ENCODE measurements at regions not wholly inside any gene's neighbourhood (a gene's known extent, or its start where the extent isn't known, plus 50 kb on each side); places are given as distances from the start of the nearest gene placed in this dataset.
"Not testable (repeated sequence)": the region's sequence is repeated elsewhere in the genome, so short reads cannot be mapped to it uniquely, and the experiment has no call there.

GRCh38 chr2:47964277-47964676 lies 58.0 kb upstream of the FBXO11 start:
- H3K9ac ChIP-seq (ENCODE audit: insufficient read depth, low read length): no peak overlapping the region
- H4K20me1 ChIP-seq (ENCODE audit: control insufficient read depth, extremely low read depth, insufficient read depth, low read length): no peaks in the 10 kb centered on the region
- H3K9me3 ChIP-seq (ENCODE audit: control insufficient read depth, insufficient read depth, low read depth, low read length): no peaks in the 10 kb centered on the region
- H3K79me2 ChIP-seq (ENCODE audit: control insufficient read depth, insufficient read depth, low read length): no peaks in the 10 kb centered on the region
- no peak overlapping the region for H3K27ac ChIP-seq (ENCODE audit: insufficient read depth, low read length)
- no peak for TF ChIP-seq CTCF (conservative IDR thresholded peaks at IDR 0.05 in 1 of 2, IDR thresholded peaks at IDR 0.05 in 1 of 2; ENCODE audit: low read depth in 1 of 2, low read length in 2 of 2)
- no peak overlapping the region for H3K4me3 ChIP-seq (replicated peaks in 1 of 4; ENCODE audit: control extremely low read depth in 1 of 4, insufficient read depth in 1 of 4, low read depth in 3 of 4, low read length in 4 of 4)
- DNase-seq (ENCODE audit: low read depth in 2 of 2): no peak
- H3K27me3 ChIP-seq (ENCODE audit: control insufficient read depth, insufficient read depth, low read length): no peaks in the 10 kb centered on the region
- H2AFZ ChIP-seq (ENCODE audit: low read length): no peak overlapping the region
- H3K36me3 ChIP-seq (ENCODE audit: control insufficient read depth, insufficient read depth, low read length): no peaks in the 10 kb centered on the region
- no peaks in the 10 kb centered on the region for H3K4me1 ChIP-seq (ENCODE audit: control insufficient read depth, extremely low read depth, insufficient read depth, low read length)
- H3K4me2 ChIP-seq (ENCODE audit: extremely low read depth, insufficient read depth, low read length): no peak overlapping the region

GRCh38 chr2:47964722-47965434 lies 58.6 kb upstream of the FBXO11 start:
- no peak for TF ChIP-seq EZH2 (IDR thresholded peaks at IDR 0.05; ENCODE audit: low read length, missing control alignments)
- TF ChIP-seq CTCF (conservative IDR thresholded peaks at IDR 0.05 in 1 of 2, IDR thresholded peaks at IDR 0.05 in 1 of 2; ENCODE audit: low read depth in 1 of 2, low read length in 2 of 2): no peak
- no peak overlapping the region for H3K4me2 ChIP-seq (ENCODE audit: extremely low read depth, insufficient read depth, low read length)
- no peak for DNase-seq (ENCODE audit: low read depth in 2 of 2)
- no peak overlapping the region for H3K4me3 ChIP-seq (replicated peaks in 1 of 4; ENCODE audit: control extremely low read depth in 1 of 4, insufficient read depth in 1 of 4, low read depth in 3 of 4, low read length in 4 of 4)
- H2AFZ ChIP-seq (ENCODE audit: low read length): no peak overlapping the region
- no peaks in the 10 kb centered on the region for H3K79me2 ChIP-seq (ENCODE audit: control insufficient read depth, insufficient read depth, low read length)
- no peak overlapping the region for H3K9ac ChIP-seq (ENCODE audit: insufficient read depth, low read length)
- H3K36me3 ChIP-seq (ENCODE audit: control insufficient read depth, insufficient read depth, low read length): no peaks in the 10 kb centered on the region
- no peaks in the 10 kb centered on the region for H3K4me1 ChIP-seq (ENCODE audit: control insufficient read depth, extremely low read depth, insufficient read depth, low read length)
- no peaks in the 10 kb centered on the region for H3K27me3 ChIP-seq (ENCODE audit: control insufficient read depth, insufficient read depth, low read length)
- no peak overlapping the region for H3K27ac ChIP-seq (ENCODE audit: insufficient read depth, low read length)
- no peaks in the 10 kb centered on the region for H4K20me1 ChIP-seq (ENCODE audit: control insufficient read depth, extremely low read depth, insufficient read depth, low read length)
- H3K9me3 ChIP-seq (ENCODE audit: control insufficient read depth, insufficient read depth, low read depth, low read length): no peaks in the 10 kb centered on the region

DNA sequence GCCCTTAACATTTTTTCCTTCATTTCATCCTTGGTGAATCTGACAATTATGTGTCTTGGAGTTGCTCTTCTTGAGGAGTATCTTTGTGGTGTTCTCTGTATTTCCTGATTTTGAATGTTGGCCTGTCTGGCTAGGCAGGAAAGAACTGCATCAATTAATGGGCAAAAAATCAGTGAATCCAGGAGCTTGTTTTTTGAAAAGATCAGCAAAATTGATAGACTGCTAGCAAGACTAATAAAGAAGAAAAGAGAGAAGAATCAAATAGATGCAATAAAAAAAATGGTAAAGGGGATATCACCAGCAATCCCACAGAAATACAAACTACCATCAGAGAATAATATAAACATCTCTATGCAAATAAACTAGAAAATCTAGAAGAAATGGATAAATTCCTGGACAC lies 70.4 kb upstream of the FBXO11 start:
- H3K79me2 ChIP-seq (ENCODE audit: control insufficient read depth, insufficient read depth, low read length); H4K20me1 ChIP-seq (ENCODE audit: control insufficient read depth, extremely low read depth, insufficient read depth, low read length); H3K4me1 ChIP-seq (ENCODE audit: control insufficient read depth, extremely low read depth, insufficient read depth, low read length); DNase-seq (ENCODE audit: low read depth in 2 of 2); H2AFZ ChIP-seq (ENCODE audit: low read length); H3K9me3 ChIP-seq (ENCODE audit: control insufficient read depth, insufficient read depth, low read depth, low read length); H3K4me2 ChIP-seq (ENCODE audit: extremely low read depth, insufficient read depth, low read length); H3K36me3 ChIP-seq (ENCODE audit: control insufficient read depth, insufficient read depth, low read length); H3K4me3 ChIP-seq (replicated peaks in 1 of 4; ENCODE audit: control extremely low read depth in 1 of 4, insufficient read depth in 1 of 4, low read depth in 3 of 4, low read length in 4 of 4); H3K27ac ChIP-seq (ENCODE audit: insufficient read depth, low read length); H3K9ac ChIP-seq (ENCODE audit: insufficient read depth, low read length); H3K27me3 ChIP-seq (ENCODE audit: control insufficient read depth, insufficient read depth, low read length): not testable (repeated sequence)
